WERI-Rb-1 (cell line): ENCODE measurements at regions not wholly inside any gene's neighbourhood (a gene's known extent, or its start where the extent isn't known, plus 50 kb on each side); places are given as distances from the start of the nearest gene placed in this dataset.

Experiments used
- DNase-seq: peaks from one replicate; pipeline ENCODE4 v3.0.0-alpha.2; 2020
- H3K27ac ChIP-seq: fragments of 250-450 bp; sonication (Bioruptor Pico); 2 replicates; pipeline ENCODE4 v1.5.1; 2020; ENCODE audit warnings: mild to moderate bottlenecking, moderate library complexity
- H3K27me3 ChIP-seq: fragments of 250-450 bp; sonication (Bioruptor Pico); 2 replicates; pipeline ENCODE4 v1.5.1; 2021; ENCODE audit warnings: mild to moderate bottlenecking, low read depth, moderate library complexity; ENCODE audit not compliant: insufficient read depth, severe bottlenecking
- H3K36me3 ChIP-seq: fragments of 250-450 bp; sonication (Bioruptor Pico); 2 replicates; pipeline ENCODE4 v1.5.1; 2020; ENCODE audit warnings: mild to moderate bottlenecking, moderate library complexity
- H3K4me3 ChIP-seq: 2 replicates; pipeline ENCODE4 v1.5.1; 2011; ENCODE audit warnings: low read depth, mild to moderate bottlenecking, control low read depth, low read length
- H3K9me3 ChIP-seq: fragments of 250-450 bp; sonication (Bioruptor Pico); 2 replicates; pipeline ENCODE4 v1.5.1; 2021; ENCODE audit warnings: mild to moderate bottlenecking, moderate library complexity; ENCODE audit not compliant: severe bottlenecking
- CTCF ChIP-seq: IDR thresholded peaks from 2 replicates; pipeline ENCODE4 v1.5.1; 2011; ENCODE audit warnings: low read depth, mild to moderate bottlenecking, control low read depth, inconsistent platforms, low read length

GRCh38 chr2:39902103-39902502 is 123.0 kb upstream of the THUMPD2 start:
- no peak for TF ChIP-seq CTCF
- no peak overlapping the region for H3K4me3 ChIP-seq
- H3K36me3 ChIP-seq, result no peaks in the 10 kb centered on the region
- no peak for DNase-seq
- no peaks in the 10 kb centered on the region for H3K9me3 ChIP-seq
- H3K27me3 ChIP-seq, result no peaks in the 10 kb centered on the region
- no peak overlapping the region for H3K27ac ChIP-seq

GRCh38 chr2:39898934-39899333 is 119.9 kb upstream of the THUMPD2 start:
- H3K9me3 ChIP-seq, result no peaks in the 10 kb centered on the region
- no peaks in the 10 kb centered on the region for H3K36me3 ChIP-seq
- no peak overlapping the region for H3K4me3 ChIP-seq
- no peak for DNase-seq
- no peak for TF ChIP-seq CTCF
- H3K27ac ChIP-seq, result no peak overlapping the region
- H3K27me3 ChIP-seq, result no peaks in the 10 kb centered on the region

GRCh38 chr2:39897273-39897672 is 118.2 kb upstream of the THUMPD2 start:
- no peak for TF ChIP-seq CTCF
- H3K9me3 ChIP-seq, result no peaks in the 10 kb centered on the region
- no peak for DNase-seq
- H3K36me3 ChIP-seq, result no peaks in the 10 kb centered on the region
- no peak overlapping the region for H3K27ac ChIP-seq
- H3K4me3 ChIP-seq, result no peak overlapping the region
- no peaks in the 10 kb centered on the region for H3K27me3 ChIP-seq

GRCh38 chr2:39894082-39894481 is 115.0 kb upstream of the THUMPD2 start:
- Histone ChIP-seq H3K27me3 (no peaks in the 10 kb centered on the region), H3K4me3 (no peak overlapping the region), H3K27ac (no peak overlapping the region), H3K9me3 (no peaks in the 10 kb centered on the region), H3K36me3 (no peaks in the 10 kb centered on the region)
- DNase-seq, result no peak
- TF ChIP-seq CTCF, result no peak

- no peak for TF ChIP-seq CTCF
Measured at GRCh38 chr2:39893616-39894015, 114.6 kb upstream of the THUMPD2 start.

GRCh38 chr2:39881948-39882347 is 102.9 kb upstream of the THUMPD2 start:
- no peak overlapping the region for H3K4me3 ChIP-seq
- TF ChIP-seq CTCF, result no peak
- H3K27me3 ChIP-seq, result no peaks in the 10 kb centered on the region
- H3K36me3 ChIP-seq, result no peaks in the 10 kb centered on the region
- H3K27ac ChIP-seq, result no peak overlapping the region
- H3K9me3 ChIP-seq, result peaks cover 4% of the 10 kb centered on the region
- DNase-seq, result no peak

More at GRCh38 chr2:39893616-39894015, 114.6 kb upstream of the THUMPD2 start:
- no peak for DNase-seq
- H3K27ac ChIP-seq, result no peak overlapping the region
- H3K27me3 ChIP-seq, result no peaks in the 10 kb centered on the region
- H3K36me3 ChIP-seq, result no peaks in the 10 kb centered on the region
- H3K4me3 ChIP-seq, result no peak overlapping the region
- no peaks in the 10 kb centered on the region for H3K9me3 ChIP-seq
